Kidney epithelial cell (primary cell): ENCODE measurements at regions not wholly inside any gene's neighbourhood (a gene's known extent, or its start where the extent isn't known, plus 50 kb on each side); places are given as distances from the start of the nearest gene placed in this dataset.
"Not testable (repeated sequence)": the region's sequence is repeated elsewhere in the genome, so short reads cannot be mapped to it uniquely, and the experiment has no call there.

Experiments used
- DNase-seq: peaks from one replicate; pipeline ENCODE4 v3.0.0-alpha.2; 2010; ENCODE audit warnings: low read depth
- H3K27me3 ChIP-seq: 2 replicates; pipeline ENCODE4 v1.6.0; 2011; ENCODE audit warnings: low read length; ENCODE audit not compliant: control insufficient read depth, insufficient read depth
- H3K36me3 ChIP-seq: 2 replicates; pipeline ENCODE4 v1.5.1; 2011; ENCODE audit warnings: low read length; ENCODE audit not compliant: control insufficient read depth, insufficient read depth
- H3K4me3 ChIP-seq: 2 replicates; pipeline ENCODE4 v1.5.1; 2011; ENCODE audit warnings: low read depth, mild to moderate bottlenecking, control low read depth, low read length
- CTCF ChIP-seq: IDR thresholded peaks from 2 replicates; pipeline ENCODE4 v1.5.1; 2011; ENCODE audit warnings: mild to moderate bottlenecking, moderate library complexity, low read length, control low read depth, inconsistent platforms; ENCODE audit not compliant: insufficient read depth, poor library complexity, severe bottlenecking

GRCh38 chr18:22742409-22742808 is 190.7 kb upstream of the RBBP8 start:
- H3K27me3 ChIP-seq = no peaks in the 10 kb centered on the region
- H3K36me3 ChIP-seq = no peaks in the 10 kb centered on the region
- TF ChIP-seq CTCF = no peak
- H3K4me3 ChIP-seq = no peak overlapping the region
- no peak for DNase-seq

GRCh38 chr18:22745966-22746365 is 187.2 kb upstream of the RBBP8 start:
- H3K27me3 ChIP-seq = no peaks in the 10 kb centered on the region
- no peak for DNase-seq
- no peak overlapping the region for H3K4me3 ChIP-seq
- no peaks in the 10 kb centered on the region for H3K36me3 ChIP-seq
- TF ChIP-seq CTCF = no peak

GRCh38 chr18:22752014-22752413 is 181.1 kb upstream of the RBBP8 start:
- no peak for DNase-seq
- no peaks in the 10 kb centered on the region for H3K36me3 ChIP-seq
- no peak for TF ChIP-seq CTCF
- H3K4me3 ChIP-seq = no peak overlapping the region
- no peaks in the 10 kb centered on the region for H3K27me3 ChIP-seq

- Histone ChIP-seq H3K27me3 (no peaks in the 10 kb centered on the region), H3K4me3 (no peak overlapping the region), H3K36me3 (no peaks in the 10 kb centered on the region)
- no peak for TF ChIP-seq CTCF
- no peak for DNase-seq
These were observed 179.8 kb upstream of the RBBP8 start for GRCh38 chr18:22753130-22753831.

GRCh38 chr18:22764005-22764404 is 169.1 kb upstream of the RBBP8 start:
- H3K27me3 ChIP-seq, DNase-seq, H3K36me3 ChIP-seq, H3K4me3 ChIP-seq: not testable (repeated sequence)

GRCh38 chr18:22765896-22766295 is 167.2 kb upstream of the RBBP8 start:
- Histone ChIP-seq H3K36me3 (no peaks in the 10 kb centered on the region), H3K4me3 (no peak overlapping the region), H3K27me3 (no peaks in the 10 kb centered on the region)
- TF ChIP-seq CTCF = no peak
- no peak for DNase-seq
